ENCODE measurements at regions not wholly inside any gene's neighbourhood (a gene's known extent, or its start where the extent isn't known, plus 50 kb on each side); places are given as distances from the start of the nearest gene placed in this dataset.

- TF ChIP-seq AFF4 (CRISPR knock-in tag; IDR thresholded peaks at IDR 0.05; ENCODE audit: borderline replicate concordance): no peak
- TF ChIP-seq ELF4 (CRISPR knock-in tag; IDR thresholded peaks at IDR 0.05; ENCODE audit: low read depth): no peak
- TF ChIP-seq ZNF532 (CRISPR knock-in tag; IDR thresholded peaks at IDR 0.05; ENCODE audit: borderline replicate concordance): no peak
- TF ChIP-seq JUN (CRISPR knock-in tag; IDR thresholded peaks at IDR 0.05): no peak
- no peak for TF ChIP-seq ZNF425 (CRISPR knock-in tag; conservative IDR thresholded peaks at IDR 0.05)
- TF ChIP-seq CDX4 (CRISPR knock-in tag; IDR thresholded peaks at IDR 0.05; ENCODE audit: borderline replicate concordance): no peak
- TF ChIP-seq ZNF671 (CRISPR knock-in tag; IDR thresholded peaks at IDR 0.05): no peak
- TF ChIP-seq MYBL2 (CRISPR knock-in tag; IDR thresholded peaks at IDR 0.05): no peak
Observed at GRCh38 chr7:81075150-81075549, 156.3 kb upstream of the SEMA3C start (continued).

- peaks cover 6% of the 10 kb centered on the region for H3K4me1 Mint-ChIP-seq
- no peaks in the 10 kb centered on the region; the same call in 1 of the 2 replicates for H3K27me3 Mint-ChIP-seq (ENCODE audit: low read depth)
- ATAC-seq (no peak), DNase-seq (ENCODE audit: low spot score) (no peak)
- H3K36me3 Mint-ChIP-seq: peaks cover 24% of the 10 kb centered on the region
- 0 out of 2 replicates have a peak overlapping the region, but pooled peaks have one; percentile 29 for H3K27ac Mint-ChIP-seq
- H3K4me3 Mint-ChIP-seq: no peak overlapping the region
- POLR2A ChIA-PET: no interaction called here
- CTCF ChIA-PET: no interaction called here
- H3K9me3 Mint-ChIP-seq: peaks cover 28% of the 10 kb centered on the region
- TF ChIP-seq ZNF219 (CRISPR knock-in tag; IDR thresholded peaks at IDR 0.05; ENCODE audit: borderline replicate concordance) (no peak), TEAD4 (CRISPR knock-in tag; IDR thresholded peaks at IDR 0.05) (no peak), ZNF423 (CRISPR knock-in tag; IDR thresholded peaks at IDR 0.05) (no peak), NR1H2 (CRISPR knock-in tag; IDR thresholded peaks at IDR 0.05) (no peak), HMGXB4 (CRISPR knock-in tag; IDR thresholded peaks at IDR 0.05) (no peak), NR2C2 (CRISPR knock-in tag; IDR thresholded peaks at IDR 0.05) (no peak), CBFB (CRISPR knock-in tag; IDR thresholded peaks at IDR 0.05; ENCODE audit: low read depth) (no peak), ZNF532 (CRISPR knock-in tag; IDR thresholded peaks at IDR 0.05; ENCODE audit: borderline replicate concordance) (no peak), CREM (CRISPR knock-in tag; IDR thresholded peaks at IDR 0.05) (no peak), E2F1 (CRISPR knock-in tag; IDR thresholded peaks at IDR 0.05) (no peak)
Observed at GRCh38 chr7:81074406-81074805, 155.6 kb upstream of the SEMA3C start.
